ENCODE measurements at regions not wholly inside any gene's neighbourhood (a gene's known extent, or its start where the extent isn't known, plus 50 kb on each side); places are given as distances from the start of the nearest gene placed in this dataset.

DNA sequence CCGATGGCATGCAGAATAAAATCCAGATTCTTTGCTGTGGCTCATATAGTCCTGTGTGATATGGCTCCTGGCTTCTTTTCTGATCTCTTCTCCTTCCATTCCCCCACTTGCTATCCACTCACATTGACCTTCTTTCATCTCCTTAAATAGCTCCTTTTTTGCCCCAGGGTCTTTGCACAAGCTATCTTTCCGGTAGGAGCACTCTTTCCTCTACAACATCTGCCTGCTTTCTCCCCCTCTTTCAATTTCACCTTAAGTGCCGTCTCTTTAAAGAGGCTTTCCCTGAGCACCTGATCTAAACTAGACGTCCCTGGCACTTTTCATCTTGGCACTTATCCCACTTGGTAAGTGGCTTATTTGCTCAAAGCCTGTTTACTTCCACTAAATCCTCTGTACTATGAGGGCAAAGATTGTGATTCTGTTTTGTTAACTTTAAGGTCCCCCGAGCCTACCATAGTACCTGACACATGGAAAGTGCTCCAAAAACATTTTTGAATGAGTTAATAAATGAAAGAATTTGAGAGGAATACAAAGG, 323.3 kb upstream of the TLE3 start:
- TF ChIP-seq, protein P1, sequence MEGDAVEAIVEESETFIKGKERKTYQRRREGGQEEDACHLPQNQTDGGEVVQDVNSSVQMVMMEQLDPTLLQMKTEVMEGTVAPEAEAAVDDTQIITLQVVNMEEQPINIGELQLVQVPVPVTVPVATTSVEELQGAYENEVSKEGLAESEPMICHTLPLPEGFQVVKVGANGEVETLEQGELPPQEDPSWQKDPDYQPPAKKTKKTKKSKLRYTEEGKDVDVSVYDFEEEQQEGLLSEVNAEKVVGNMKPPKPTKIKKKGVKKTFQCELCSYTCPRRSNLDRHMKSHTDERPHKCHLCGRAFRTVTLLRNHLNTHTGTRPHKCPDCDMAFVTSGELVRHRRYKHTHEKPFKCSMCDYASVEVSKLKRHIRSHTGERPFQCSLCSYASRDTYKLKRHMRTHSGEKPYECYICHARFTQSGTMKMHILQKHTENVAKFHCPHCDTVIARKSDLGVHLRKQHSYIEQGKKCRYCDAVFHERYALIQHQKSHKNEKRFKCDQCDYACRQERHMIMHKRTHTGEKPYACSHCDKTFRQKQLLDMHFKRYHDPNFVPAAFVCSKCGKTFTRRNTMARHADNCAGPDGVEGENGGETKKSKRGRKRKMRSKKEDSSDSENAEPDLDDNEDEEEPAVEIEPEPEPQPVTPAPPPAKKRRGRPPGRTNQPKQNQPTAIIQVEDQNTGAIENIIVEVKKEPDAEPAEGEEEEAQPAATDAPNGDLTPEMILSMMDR (IDR thresholded peaks at IDR 0.05): no peak
- no peak for TF ChIP-seq POLR2A (IDR thresholded peaks at IDR 0.05)
